Panc1 (cell line): ENCODE measurements at regions not wholly inside any gene's neighbourhood (a gene's known extent, or its start where the extent isn't known, plus 50 kb on each side); places are given as distances from the start of the nearest gene placed in this dataset.

Experiments
- ATAC-seq: fragments of 200-7000 bp; cut with Tn5 transposase; 2 replicates; pipeline ENCODE4 v1.9.1; 2020; ENCODE audit warnings: mild to moderate bottlenecking, moderate library complexity
- BruUV-seq: library from RNA; stranded (reverse); fragments of 400-500 nt; replicated peaks from 2 replicates; lab custom pipeline; 2021; lab: Mats Ljungman, UMichigan
- CTCF ChIA-PET: fragments of 300-600 bp; sonication (Branson Sonifier 250); formaldehyde crosslinking; loops from one replicate; lab custom pipeline; 2022; ENCODE audit warnings: antibody characterized with exemption; lab: Charles Lee
- POLR2A ChIA-PET: fragments of 300-600 bp; sonication (Branson Sonifier 250); formaldehyde crosslinking; loops from one replicate; lab custom pipeline; 2022; ENCODE audit warnings: antibody characterized with exemption; lab: Charles Lee
- DNase-seq: peaks from one replicate; pipeline ENCODE4 v3.0.0-alpha.2; 2010; ENCODE audit warnings: low read depth, low spot score
- H3K27ac ChIP-seq: 2 replicates; pipeline ENCODE4 v1.5.1; 2011; ENCODE audit warnings: mild to moderate bottlenecking, low read length, inconsistent platforms
- H3K27me3 ChIP-seq: fragments of 200-500 bp; sonication (Bioruptor generic); 2 replicates; pipeline ENCODE4 v1.6.0; 2014; ENCODE audit warnings: low read length, inconsistent platforms; ENCODE audit not compliant: control insufficient read depth, insufficient read depth
- H3K36me3 ChIP-seq: fragments of 200-500 bp; sonication (Bioruptor generic); 2 replicates; pipeline ENCODE4 v1.5.1; 2014; ENCODE audit warnings: inconsistent platforms, mild to moderate bottlenecking, low read length, moderate library complexity; ENCODE audit not compliant: control insufficient read depth, insufficient read depth
- H3K4me1 ChIP-seq: 2 replicates; pipeline ENCODE4 v1.5.1; 2011; ENCODE audit warnings: inconsistent platforms, mild to moderate bottlenecking, low read length, moderate library complexity; ENCODE audit not compliant: control insufficient read depth, insufficient read depth
- H3K4me3 ChIP-seq, 2 experiments: 2 replicates each; pipeline ENCODE4 v1.5.1; 2011 to 2012; ENCODE audit warnings: low read depth in 2 of 2, low read length in 2 of 2, mild to moderate bottlenecking in 2 of 2, inconsistent platforms in 1 of 2, moderate library complexity in 1 of 2
- H3K9me3 ChIP-seq: fragments of 200-500 bp; sonication (Bioruptor generic); 2 replicates; pipeline ENCODE4 v1.5.1; 2014; ENCODE audit warnings: low read depth, mild to moderate bottlenecking, inconsistent platforms, low read length, moderate library complexity; ENCODE audit not compliant: control insufficient read depth, insufficient read depth
- CTCF ChIP-seq: fragments of 450-650 bp; IDR thresholded peaks from 2 replicates; pipeline ENCODE4 v1.5.1; 2017; ENCODE audit warnings: mild to moderate bottlenecking
- POLR2AphosphoS5 ChIP-seq: IDR thresholded peaks from 2 replicates; pipeline ENCODE4 v1.6.1; 2012; ENCODE audit warnings: mild to moderate bottlenecking, low read depth, low read length, moderate library complexity
- REST ChIP-seq, 2 experiments: IDR thresholded peaks; 2 replicates each; pipeline ENCODE4 v1.6.1; 2011 to 2012; ENCODE audit warnings: low read depth in 2 of 2, control low read depth in 1 of 2, low read length in 1 of 2, mild to moderate bottlenecking in 1 of 2, moderate library complexity in 1 of 2; ENCODE audit not compliant: insufficient read depth in 1 of 2
- SIN3A ChIP-seq: IDR thresholded peaks from 2 replicates; pipeline ENCODE4 v1.6.1; 2012; ENCODE audit warnings: low read depth, mild to moderate bottlenecking, low read length, moderate library complexity, borderline replicate concordance; ENCODE audit not compliant: insufficient read depth
- TCF7L2 ChIP-seq: IDR thresholded peaks from 2 replicates; pipeline ENCODE4 v1.6.1; 2011; ENCODE audit warnings: mild to moderate bottlenecking, low read depth, low read length, inconsistent platforms
- in situ Hi-C: cut with HindIII; loops from 2 replicates; pipeline ENCODE4 v1.10.0; 2016; ENCODE audit warnings: low sequenced_read_pairs, low pct_unique_long_range_greater_than_20kb
- intact Hi-C: fragments of 100-400 bp; cut with micrococcal nuclease; formaldehyde crosslinking; loops from one replicate; pipeline ENCODE4 v1.10.0; 2022; ENCODE audit not compliant: unreplicated experiment

GRCh38 chr3:160069986-160070385 lies 81.4 kb downstream of the IL12A start:
- BruUV-seq: no TSS peak
- Histone ChIP-seq H3K4me3 (no peak overlapping the region), H3K27me3 (peaks cover 2% of the 10 kb centered on the region; the same call in 1 of the 2 replicates), H3K36me3 (no peaks in the 10 kb centered on the region), H3K4me1 (no peaks in the 10 kb centered on the region), H3K9me3 (no peaks in the 10 kb centered on the region), H3K27ac (no peak overlapping the region)
- CTCF ChIA-PET: no interaction called here
- in situ Hi-C loops: no loop called here
- no peak for DNase-seq
- intact Hi-C loops: no loop called here
- POLR2A ChIA-PET: no interaction called here
- no peak for ATAC-seq
- no peak for TF ChIP-seq SIN3A
- no peak for TF ChIP-seq TCF7L2
- no peak for TF ChIP-seq POLR2AphosphoS5
- TF ChIP-seq REST (IDR thresholded peaks at IDR 0.05; ENCODE audit: insufficient read depth in 1 of 2, low read depth in 2 of 2, low read length in 1 of 2): no peak
- no peak for TF ChIP-seq CTCF

- TF ChIP-seq POLR2AphosphoS5: no peak
- TF ChIP-seq TCF7L2: no peak
- TF ChIP-seq CTCF: no peak
- TF ChIP-seq REST (IDR thresholded peaks at IDR 0.05; ENCODE audit: insufficient read depth in 1 of 2, low read depth in 2 of 2, low read length in 1 of 2): no peak
- no peak for TF ChIP-seq SIN3A
- intact Hi-C loops (no loop called here), in situ Hi-C loops (no loop called here)
- H3K4me1 ChIP-seq: no peaks in the 10 kb centered on the region
- no TSS peak for BruUV-seq
- DNase-seq (no peak), ATAC-seq (no peak)
- H3K27ac ChIP-seq: no peak overlapping the region
- no peaks in the 10 kb centered on the region for H3K9me3 ChIP-seq
- CTCF ChIA-PET: no interaction called here
- POLR2A ChIA-PET: no interaction called here
- no peaks in the 10 kb centered on the region for H3K36me3 ChIP-seq
- H3K4me3 ChIP-seq: no peak overlapping the region
- H3K27me3 ChIP-seq: no peaks in the 10 kb centered on the region
These were observed 87.9 kb downstream of the IL12A start for GRCh38 chr3:160076519-160076918.
